GM12874 (cell line): ENCODE measurements at regions not wholly inside any gene's neighbourhood (a gene's known extent, or its start where the extent isn't known, plus 50 kb on each side); places are given as distances from the start of the nearest gene placed in this dataset.

Source experiments
- CTCF ChIP-seq: IDR thresholded peaks from 2 replicates; pipeline ENCODE4 v1.5.1; 2011; ENCODE audit warnings: low read depth, mild to moderate bottlenecking, control low read depth, low read length, moderate library complexity; ENCODE audit not compliant: insufficient read depth

GRCh38 chr5:82673057-82673809 is 395.1 kb upstream of the RPS23 start:
- TF ChIP-seq CTCF = no peak

- TF ChIP-seq CTCF = no peak
Measured at GRCh38 chr5:82670692-82671091, 392.5 kb upstream of the RPS23 start.

GRCh38 chr5:82669720-82670119 is 391.6 kb upstream of the RPS23 start:
- no peak for TF ChIP-seq CTCF

- TF ChIP-seq CTCF = no peak
Measured at GRCh38 chr5:82666312-82666711, 388.2 kb upstream of the RPS23 start.

GRCh38 chr5:82664732-82665131 is 386.6 kb upstream of the RPS23 start:
- no peak for TF ChIP-seq CTCF

- TF ChIP-seq CTCF = no peak
Measured at GRCh38 chr5:82663225-82663624, 385.1 kb upstream of the RPS23 start.

- no peak for TF ChIP-seq CTCF
Measured at GRCh38 chr5:82662340-82662739, 384.2 kb upstream of the RPS23 start.
